ENCODE measurements at regions not wholly inside any gene's neighbourhood (a gene's known extent, or its start where the extent isn't known, plus 50 kb on each side); places are given as distances from the start of the nearest gene placed in this dataset.

DNA sequence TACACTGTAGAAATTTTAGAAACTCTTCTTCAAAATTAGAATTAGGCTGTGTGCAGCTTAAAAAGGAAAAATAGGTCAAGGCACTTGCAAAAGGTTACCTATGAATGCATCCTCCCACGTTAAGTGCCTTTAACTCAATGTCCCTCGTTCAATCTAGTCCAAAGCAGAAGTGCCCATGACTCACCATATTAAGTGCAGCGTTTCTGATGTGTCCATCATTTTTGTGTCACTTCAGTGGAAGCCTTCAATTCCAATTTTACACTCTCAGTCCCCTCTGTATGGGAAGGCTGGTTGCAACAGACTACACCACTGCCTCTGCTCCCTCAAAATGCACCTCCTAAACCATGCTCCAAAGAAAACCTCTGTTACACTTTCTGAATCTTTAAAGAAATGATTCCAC, 53.4 kb downstream of the FOXB1 start:
- DNase-seq, result no peak

- DNase-seq, result no peak
Observed at GRCh38 chr15:60059186-60059585, 55.1 kb downstream of the FOXB1 start.

- no peak for DNase-seq
Observed at GRCh38 chr15:60061758-60062157, 57.6 kb downstream of the FOXB1 start.

DNA sequence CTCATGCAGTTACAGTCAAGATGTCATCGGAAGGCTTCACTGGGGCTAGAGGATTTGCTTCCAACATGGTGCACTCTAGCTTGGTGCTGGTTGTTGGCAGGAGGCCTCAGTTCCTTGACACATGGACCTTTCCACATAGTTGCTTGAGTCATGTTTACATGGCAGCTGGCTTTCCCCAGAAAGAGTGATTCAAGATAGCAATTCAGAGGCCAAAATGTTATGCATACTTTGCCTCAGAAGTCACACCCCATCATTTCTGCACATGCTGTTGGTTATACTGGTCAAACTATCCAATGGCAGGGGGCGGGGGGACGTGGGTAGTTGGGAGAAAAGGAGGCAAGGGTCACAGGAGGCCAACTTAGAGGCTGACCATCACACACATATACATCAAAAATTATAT, 58.7 kb downstream of the FOXB1 start:
- DNase-seq, result no peak

GRCh38 chr15:60065951-60066350, 61.8 kb downstream of the FOXB1 start:
- no peak for DNase-seq

- no peak for DNase-seq
Observed at GRCh38 chr15:60070838-60071493, 66.9 kb downstream of the FOXB1 start.

GRCh38 chr15:60072826-60073465, 68.8 kb downstream of the FOXB1 start:
- no peak for DNase-seq

DNA sequence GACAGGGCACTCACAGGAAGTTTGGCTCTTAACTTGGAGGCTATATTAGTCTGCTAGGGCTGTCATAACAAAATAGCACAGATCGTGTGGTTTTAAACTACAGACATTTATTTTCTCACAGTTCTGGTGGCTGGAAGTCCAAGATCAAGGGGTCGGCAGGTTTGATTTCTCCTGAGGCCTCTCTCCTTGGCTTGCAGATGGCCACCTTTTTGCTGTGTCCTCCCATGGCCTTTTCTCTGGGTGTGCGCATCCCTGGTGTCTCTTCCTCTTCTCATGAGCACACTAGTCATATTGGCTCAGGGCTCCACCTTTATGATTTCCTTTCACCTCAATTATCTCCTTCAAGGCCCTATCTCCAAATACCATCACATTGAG, 69.3 kb downstream of the FOXB1 start:
- no peak for DNase-seq

DNA sequence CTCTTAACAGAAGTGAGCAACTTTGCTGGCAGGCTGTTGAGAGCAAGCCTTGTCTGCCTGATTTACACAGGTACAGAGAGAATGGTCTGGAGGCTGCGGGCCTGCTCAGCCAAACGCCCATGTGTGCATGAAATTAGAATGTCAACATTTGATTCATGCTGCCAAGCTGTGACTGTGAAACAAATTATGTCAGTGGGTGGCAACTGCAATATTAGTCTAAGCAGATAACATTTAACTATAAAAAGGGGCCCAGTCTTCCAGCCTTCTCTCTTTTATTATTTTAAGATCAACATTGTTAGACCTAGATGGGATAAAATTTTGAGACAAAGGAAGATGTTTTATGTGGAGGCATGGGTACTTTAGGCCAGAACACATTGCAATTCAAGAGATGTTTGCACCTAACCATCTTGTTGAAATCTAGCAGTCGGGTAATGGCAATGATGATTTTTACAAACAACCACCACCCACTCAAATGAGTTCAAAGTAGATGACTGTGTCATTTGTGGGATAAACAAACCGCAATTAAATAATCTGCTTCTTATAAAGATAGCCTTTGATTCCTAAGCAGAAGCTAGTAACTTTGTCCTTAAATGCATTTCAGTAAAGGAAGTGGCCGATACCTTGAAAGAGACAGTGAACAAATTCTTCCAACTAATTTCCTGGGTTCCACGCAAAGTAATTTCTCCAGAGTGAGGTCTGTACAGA, 70.2 kb downstream of the FOXB1 start:
- peak; percentile 1 for DNase-seq

DNA sequence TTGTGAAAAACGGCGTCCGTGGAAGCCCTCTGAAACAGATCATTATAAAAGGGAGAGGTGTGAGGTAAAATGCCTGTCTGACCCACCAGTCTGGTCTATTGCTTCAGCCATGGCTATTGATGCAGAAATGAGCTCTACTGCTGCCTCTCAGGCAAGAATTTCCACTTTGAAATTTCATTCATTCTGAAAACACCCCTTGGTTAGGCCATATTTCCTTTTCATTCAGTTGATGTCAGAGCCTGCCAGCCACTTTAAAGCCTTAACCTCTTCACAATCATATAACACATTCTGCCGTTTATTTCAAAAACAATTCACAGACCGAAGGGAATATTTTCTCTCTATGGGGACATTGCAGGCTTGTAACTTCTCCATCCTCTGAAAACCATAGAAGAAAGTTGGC, 71.9 kb downstream of the FOXB1 start:
- DNase-seq, result no peak

GRCh38 chr15:60076582-60077276, 72.6 kb downstream of the FOXB1 start:
- DNase-seq, result no peak

GRCh38 chr15:60077581-60078359, 73.7 kb downstream of the FOXB1 start:
- DNase-seq, result no peak

- no peak for DNase-seq
Observed at GRCh38 chr15:60079210-60079609, 75.1 kb downstream of the FOXB1 start.

DNA sequence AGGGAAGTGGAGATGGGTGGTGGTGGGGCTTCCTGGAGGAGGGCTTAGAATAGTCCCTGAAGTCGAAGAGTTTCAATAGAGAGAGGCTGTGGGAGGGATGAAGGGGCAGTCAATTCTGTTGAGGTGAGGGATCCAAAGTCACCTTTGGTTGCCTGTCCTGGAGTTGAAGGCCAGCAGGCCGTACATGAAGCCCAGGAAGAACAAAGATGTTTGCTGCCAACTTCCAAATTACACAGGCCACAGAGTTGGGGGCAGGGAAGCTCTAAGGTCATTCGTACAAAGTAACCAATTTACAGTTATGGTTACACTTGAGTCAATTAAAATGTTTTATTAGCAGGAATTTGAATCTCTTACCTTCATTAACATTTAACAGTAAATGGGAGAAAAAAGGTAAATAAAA, 77.9 kb downstream of the FOXB1 start:
- no peak for DNase-seq

DNA sequence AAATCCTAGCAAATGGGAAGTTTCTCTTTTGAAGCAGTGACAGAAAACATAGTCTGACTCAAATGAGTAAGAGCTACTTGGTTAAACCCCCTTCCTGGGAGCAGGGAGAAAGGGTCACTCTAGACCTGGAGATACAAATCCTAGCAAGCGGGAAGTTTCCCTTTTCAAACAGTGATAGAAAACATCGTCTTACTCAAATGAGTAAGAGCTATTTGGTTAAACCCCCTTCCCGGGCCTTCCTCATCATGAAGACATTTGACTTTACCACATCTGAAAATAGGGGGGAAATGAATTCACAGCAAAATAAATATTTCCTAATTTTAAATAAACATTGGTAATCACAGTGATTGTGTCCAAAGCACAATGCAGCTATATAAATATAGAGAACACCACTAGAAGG, 79.2 kb downstream of the FOXB1 start:
- no peak for DNase-seq

- DNase-seq, result no peak
Observed at GRCh38 chr15:60086681-60087429, 82.7 kb downstream of the FOXB1 start.

DNA sequence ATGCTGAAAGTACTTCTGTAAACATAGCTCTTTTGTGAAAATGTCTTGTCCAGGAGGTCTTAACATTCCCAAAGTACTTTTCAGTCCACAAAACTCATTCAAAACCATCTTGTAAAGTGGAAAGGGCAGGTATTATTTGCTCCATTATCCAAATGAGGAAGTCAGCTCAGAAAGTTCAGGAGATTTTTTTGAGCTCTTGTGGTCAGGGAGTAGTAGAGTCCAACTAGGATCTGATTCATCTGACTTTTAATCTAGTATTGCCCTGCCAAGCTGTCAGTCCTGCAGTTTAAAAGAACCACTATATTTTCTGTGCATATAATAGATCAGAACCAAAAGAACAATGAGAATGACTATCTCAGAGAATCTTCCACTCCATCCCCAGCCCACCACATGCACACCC, 83.5 kb downstream of the FOXB1 start:
- no peak for DNase-seq

DNA sequence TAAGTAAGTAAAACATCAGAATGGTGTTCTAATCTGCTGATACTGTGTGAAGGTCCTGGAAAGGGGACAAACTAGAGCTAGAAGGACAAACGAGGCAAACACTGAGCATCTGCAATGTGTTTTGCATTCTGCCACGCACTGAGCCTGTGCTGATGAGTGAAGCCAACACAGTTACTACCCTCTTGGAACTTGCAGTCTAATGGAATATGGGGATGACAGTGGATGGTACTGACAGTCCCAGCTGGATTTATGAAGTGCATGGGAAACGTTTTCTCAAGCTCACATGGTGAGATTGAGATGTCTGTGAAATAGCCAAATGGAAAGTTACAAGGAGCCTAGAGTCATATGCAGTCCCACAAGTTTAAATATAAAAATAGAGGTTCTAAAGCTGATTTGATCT, 86.6 kb downstream of the FOXB1 start:
- no peak for DNase-seq

GRCh38 chr15:60091157-60091556, 87.0 kb downstream of the FOXB1 start:
- DNase-seq, result no peak

- no peak for DNase-seq
Observed at GRCh38 chr15:60091911-60092310, 87.8 kb downstream of the FOXB1 start.

- no peak for DNase-seq
Observed at GRCh38 chr15:60093273-60094067, 89.4 kb downstream of the FOXB1 start.

All from CD4-positive, alpha-beta T cell treated with Interleukin-12 subunit alpha and Interleukin-12 subunit beta, for 1 hour (primary cell).